ENCODE measurements at regions not wholly inside any gene's neighbourhood (a gene's known extent, or its start where the extent isn't known, plus 50 kb on each side); places are given as distances from the start of the nearest gene placed in this dataset.

GRCh38 chr6:139801571-139802321, 427.3 kb upstream of the CITED2 start:
- H3K36me3 ChIP-seq (ENCODE audit: control insufficient read depth in 2 of 2, insufficient read depth in 2 of 2, low read length in 1 of 2): no peaks in the 10 kb centered on the region
- H3K27me3 ChIP-seq (ENCODE audit: control insufficient read depth in 2 of 2, insufficient read depth in 1 of 2, low read length in 1 of 2): no peaks in the 10 kb centered on the region
- no peak for DNase-seq (ENCODE audit: low read depth in 6 of 9, low spot score in 9 of 9)
- no peaks in the 10 kb centered on the region for H3K4me1 ChIP-seq (ENCODE audit: control insufficient read depth in 2 of 2, insufficient read depth in 2 of 2, low read length in 2 of 2)
- H3K4me3 ChIP-seq (ENCODE audit: low read length in 2 of 2): no peak overlapping the region
- peaks cover 0 to 17% of the 10 kb centered on the region in 2 donors for H3K9me3 ChIP-seq (ENCODE audit: control insufficient read depth in 2 of 2, insufficient read depth in 1 of 2, low read length in 1 of 2)
- H3K27ac ChIP-seq (ENCODE audit: low read depth in 1 of 2, low read length in 1 of 2): no peak overlapping the region
- 98% methylated on average over 2 of the region's 2 CpGs for WGBS

- DNase-seq (ENCODE audit: low read depth in 6 of 9, low spot score in 9 of 9): no peak
- Histone ChIP-seq H3K4me1 (ENCODE audit: control insufficient read depth in 2 of 2, insufficient read depth in 2 of 2, low read length in 2 of 2) (no peaks in the 10 kb centered on the region), H3K4me3 (ENCODE audit: low read length in 2 of 2) (no peak overlapping the region), H3K36me3 (ENCODE audit: control insufficient read depth in 2 of 2, insufficient read depth in 2 of 2, low read length in 1 of 2) (no peaks in the 10 kb centered on the region), H3K27ac (ENCODE audit: low read depth in 1 of 2, low read length in 1 of 2) (no peak overlapping the region), H3K9me3 (ENCODE audit: control insufficient read depth in 2 of 2, insufficient read depth in 1 of 2, low read length in 1 of 2) (peaks cover 0 to 17% of the 10 kb centered on the region in 2 donors), H3K27me3 (ENCODE audit: control insufficient read depth in 2 of 2, insufficient read depth in 1 of 2, low read length in 1 of 2) (no peaks in the 10 kb centered on the region)
- 89% methylated on average over 1 of the region's 1 CpG for WGBS
Measured at GRCh38 chr6:139800837-139801236, 426.4 kb upstream of the CITED2 start.

- 93% methylated on average over 1 of the region's 1 CpG for WGBS
- Histone ChIP-seq H3K27ac (ENCODE audit: low read depth in 1 of 2, low read length in 1 of 2) (no peak overlapping the region), H3K4me1 (ENCODE audit: control insufficient read depth in 2 of 2, insufficient read depth in 2 of 2, low read length in 2 of 2) (no peaks in the 10 kb centered on the region), H3K27me3 (ENCODE audit: control insufficient read depth in 2 of 2, insufficient read depth in 1 of 2, low read length in 1 of 2) (no peaks in the 10 kb centered on the region), H3K9me3 (ENCODE audit: control insufficient read depth in 2 of 2, insufficient read depth in 1 of 2, low read length in 1 of 2) (no peaks in the 10 kb centered on the region), H3K36me3 (ENCODE audit: control insufficient read depth in 2 of 2, insufficient read depth in 2 of 2, low read length in 1 of 2) (no peaks in the 10 kb centered on the region), H3K4me3 (ENCODE audit: low read length in 2 of 2) (no peak overlapping the region)
- DNase-seq (ENCODE audit: low read depth in 6 of 9, low spot score in 9 of 9): no peak
Measured at GRCh38 chr6:139790527-139790926, 416.1 kb upstream of the CITED2 start.

GRCh38 chr6:139784222-139784769, 409.8 kb upstream of the CITED2 start:
- no peak overlapping the region for H3K4me3 ChIP-seq (ENCODE audit: low read length in 2 of 2)
- 97% methylated on average over 2 of the region's 2 CpGs for WGBS

GRCh38 chr6:139779988-139780774, 405.7 kb upstream of the CITED2 start:
- no peak for DNase-seq (ENCODE audit: low read depth in 6 of 9, low spot score in 9 of 9)
- no peaks in the 10 kb centered on the region for H3K9me3 ChIP-seq (ENCODE audit: control insufficient read depth in 2 of 2, insufficient read depth in 1 of 2, low read length in 1 of 2)
- WGBS: 85% methylated on average over 8 of the region's 8 CpGs
- no peak overlapping the region for H3K4me3 ChIP-seq (ENCODE audit: low read length in 2 of 2)
- no peaks in the 10 kb centered on the region for H3K4me1 ChIP-seq (ENCODE audit: control insufficient read depth in 2 of 2, insufficient read depth in 2 of 2, low read length in 2 of 2)
- H3K27ac ChIP-seq (ENCODE audit: low read depth in 1 of 2, low read length in 1 of 2): no peak overlapping the region
- no peaks in the 10 kb centered on the region for H3K36me3 ChIP-seq (ENCODE audit: control insufficient read depth in 2 of 2, insufficient read depth in 2 of 2, low read length in 1 of 2)
- no peaks in the 10 kb centered on the region for H3K27me3 ChIP-seq (ENCODE audit: control insufficient read depth in 2 of 2, insufficient read depth in 1 of 2, low read length in 1 of 2)

More at GRCh38 chr6:139784222-139784769, 409.8 kb upstream of the CITED2 start:
- Histone ChIP-seq H3K4me1 (ENCODE audit: control insufficient read depth in 2 of 2, insufficient read depth in 2 of 2, low read length in 2 of 2) (no peaks in the 10 kb centered on the region), H3K36me3 (ENCODE audit: control insufficient read depth in 2 of 2, insufficient read depth in 2 of 2, low read length in 1 of 2) (no peaks in the 10 kb centered on the region), H3K27ac (ENCODE audit: low read depth in 1 of 2, low read length in 1 of 2) (no peak overlapping the region), H3K27me3 (ENCODE audit: control insufficient read depth in 2 of 2, insufficient read depth in 1 of 2, low read length in 1 of 2) (no peaks in the 10 kb centered on the region), H3K9me3 (ENCODE audit: control insufficient read depth in 2 of 2, insufficient read depth in 1 of 2, low read length in 1 of 2) (no peaks in the 10 kb centered on the region)
- no peak for DNase-seq (ENCODE audit: low read depth in 6 of 9, low spot score in 9 of 9)

GRCh38 chr6:139778688-139779087, 404.2 kb upstream of the CITED2 start:
- Histone ChIP-seq H3K36me3 (ENCODE audit: control insufficient read depth in 2 of 2, insufficient read depth in 2 of 2, low read length in 1 of 2) (no peaks in the 10 kb centered on the region), H3K4me3 (ENCODE audit: low read length in 2 of 2) (no peak overlapping the region), H3K9me3 (ENCODE audit: control insufficient read depth in 2 of 2, insufficient read depth in 1 of 2, low read length in 1 of 2) (no peaks in the 10 kb centered on the region), H3K27me3 (ENCODE audit: control insufficient read depth in 2 of 2, insufficient read depth in 1 of 2, low read length in 1 of 2) (no peaks in the 10 kb centered on the region), H3K27ac (ENCODE audit: low read depth in 1 of 2, low read length in 1 of 2) (no peak overlapping the region), H3K4me1 (ENCODE audit: control insufficient read depth in 2 of 2, insufficient read depth in 2 of 2, low read length in 2 of 2) (no peaks in the 10 kb centered on the region)
- WGBS: 95% methylated on average over 5 of the region's 5 CpGs
- DNase-seq (ENCODE audit: low read depth in 6 of 9, low spot score in 9 of 9): no peak

- Histone ChIP-seq H3K9me3 (ENCODE audit: control insufficient read depth in 2 of 2, insufficient read depth in 1 of 2, low read length in 1 of 2) (no peaks in the 10 kb centered on the region), H3K36me3 (ENCODE audit: control insufficient read depth in 2 of 2, insufficient read depth in 2 of 2, low read length in 1 of 2) (no peaks in the 10 kb centered on the region), H3K27me3 (ENCODE audit: control insufficient read depth in 2 of 2, insufficient read depth in 1 of 2, low read length in 1 of 2) (no peaks in the 10 kb centered on the region), H3K4me3 (ENCODE audit: low read length in 2 of 2) (no peak overlapping the region), H3K27ac (ENCODE audit: low read depth in 1 of 2, low read length in 1 of 2) (no peak overlapping the region), H3K4me1 (ENCODE audit: control insufficient read depth in 2 of 2, insufficient read depth in 2 of 2, low read length in 2 of 2) (no peaks in the 10 kb centered on the region)
- WGBS: 94% methylated on average over 4 of the region's 4 CpGs
- DNase-seq (ENCODE audit: low read depth in 6 of 9, low spot score in 9 of 9): no peak
Measured at GRCh38 chr6:139778106-139778505, 403.7 kb upstream of the CITED2 start.

- H3K4me1 ChIP-seq (ENCODE audit: control insufficient read depth in 2 of 2, insufficient read depth in 2 of 2, low read length in 2 of 2): no peaks in the 10 kb centered on the region
- H3K9me3 ChIP-seq (ENCODE audit: control insufficient read depth in 2 of 2, insufficient read depth in 1 of 2, low read length in 1 of 2): no peaks in the 10 kb centered on the region
- no peaks in the 10 kb centered on the region for H3K27me3 ChIP-seq (ENCODE audit: control insufficient read depth in 2 of 2, insufficient read depth in 1 of 2, low read length in 1 of 2)
- no peak for DNase-seq (ENCODE audit: low read depth in 6 of 9, low spot score in 9 of 9)
- H3K4me3 ChIP-seq (ENCODE audit: low read length in 2 of 2): no peak overlapping the region
- H3K36me3 ChIP-seq (ENCODE audit: control insufficient read depth in 2 of 2, insufficient read depth in 2 of 2, low read length in 1 of 2): no peaks in the 10 kb centered on the region
- WGBS: 96% methylated on average over 6 of the region's 6 CpGs
- H3K27ac ChIP-seq (ENCODE audit: low read depth in 1 of 2, low read length in 1 of 2): no peak overlapping the region
Measured at GRCh38 chr6:139777202-139777970, 402.9 kb upstream of the CITED2 start.

All from thymus (tissue), 11 donors.